Sigmoid colon (tissue), 4 donors: ENCODE measurements at regions not wholly inside any gene's neighbourhood (a gene's known extent, or its start where the extent isn't known, plus 50 kb on each side); places are given as distances from the start of the nearest gene placed in this dataset.

Experiments
- POLR2A ChIP-seq, 2 donors: fragments of 450-650 bp; IDR thresholded peaks; one replicate each; pipeline ENCODE4 v1.6.1; 2016; ENCODE audit warnings: antibody characterized with exemption in 2 of 2, mild to moderate bottlenecking in 2 of 2, moderate library complexity in 2 of 2
- POLR2AphosphoS5 ChIP-seq, 4 donors: sonication (generic); formaldehyde crosslinking; IDR thresholded peaks; one replicate each; pipeline ENCODE4 v1.6.1; 2017; ENCODE audit warnings: antibody characterized with exemption in 4 of 4
- TF ChIP-seq, protein P1 (sequence below), 4 experiments: fragments of 450-650 bp in 3 of 4; fragments of 200-600 bp in 1 of 4; IDR thresholded peaks; one replicate each; pipeline ENCODE4 v1.5.1; 2016 to 2019; ENCODE audit warnings: antibody characterized with exemption in 4 of 4, mild to moderate bottlenecking in 3 of 4, moderate library complexity in 2 of 4

DNA sequence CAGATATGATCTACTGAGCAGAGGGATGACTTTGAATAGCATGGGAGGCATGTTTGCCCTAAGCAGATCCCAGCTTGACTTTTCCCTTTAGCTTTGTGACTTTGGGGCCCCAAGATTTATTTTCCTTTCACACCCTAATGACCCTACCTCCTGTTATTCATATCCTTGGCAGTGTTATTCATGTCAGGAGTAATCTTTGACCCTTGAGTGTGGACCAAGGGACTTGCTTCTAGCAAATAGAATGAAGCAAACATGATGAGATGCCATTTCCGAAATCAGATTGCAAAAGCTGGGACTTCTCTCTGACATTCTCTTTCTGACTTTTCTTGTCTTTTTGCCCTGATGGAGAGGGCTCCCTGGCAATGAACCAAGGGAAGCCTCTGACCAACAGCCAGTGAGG is 415.4 kb upstream of the PROK2 start:
- TF ChIP-seq POLR2AphosphoS5 (IDR thresholded peaks at IDR 0.05) (no peak), POLR2A (IDR thresholded peaks at IDR 0.05) (no peak)
- TF ChIP-seq, protein P1, sequence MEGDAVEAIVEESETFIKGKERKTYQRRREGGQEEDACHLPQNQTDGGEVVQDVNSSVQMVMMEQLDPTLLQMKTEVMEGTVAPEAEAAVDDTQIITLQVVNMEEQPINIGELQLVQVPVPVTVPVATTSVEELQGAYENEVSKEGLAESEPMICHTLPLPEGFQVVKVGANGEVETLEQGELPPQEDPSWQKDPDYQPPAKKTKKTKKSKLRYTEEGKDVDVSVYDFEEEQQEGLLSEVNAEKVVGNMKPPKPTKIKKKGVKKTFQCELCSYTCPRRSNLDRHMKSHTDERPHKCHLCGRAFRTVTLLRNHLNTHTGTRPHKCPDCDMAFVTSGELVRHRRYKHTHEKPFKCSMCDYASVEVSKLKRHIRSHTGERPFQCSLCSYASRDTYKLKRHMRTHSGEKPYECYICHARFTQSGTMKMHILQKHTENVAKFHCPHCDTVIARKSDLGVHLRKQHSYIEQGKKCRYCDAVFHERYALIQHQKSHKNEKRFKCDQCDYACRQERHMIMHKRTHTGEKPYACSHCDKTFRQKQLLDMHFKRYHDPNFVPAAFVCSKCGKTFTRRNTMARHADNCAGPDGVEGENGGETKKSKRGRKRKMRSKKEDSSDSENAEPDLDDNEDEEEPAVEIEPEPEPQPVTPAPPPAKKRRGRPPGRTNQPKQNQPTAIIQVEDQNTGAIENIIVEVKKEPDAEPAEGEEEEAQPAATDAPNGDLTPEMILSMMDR (IDR thresholded peaks at IDR 0.05): no peak
